ENCODE measurements at regions not wholly inside any gene's neighbourhood (a gene's known extent, or its start where the extent isn't known, plus 50 kb on each side); places are given as distances from the start of the nearest gene placed in this dataset.
A peak's percentile ranks its signal among the peaks of the same experiment; 100 is the strongest.

GRCh38 chr6:164216368-164216767 lies 801.9 kb downstream of the QKI start:
- Histone ChIP-seq H3K4me1 (replicated peaks in 1 of 2) (peaks cover 14 to 21% of the 10 kb centered on the region in 2 donors), H3K4me3 (no peak overlapping the region), H3K27ac (no peak overlapping the region)
- 21 to 100% (median 87%) methylated on average over 2 to 4 of the region's 4 CpGs for WGBS, 10 experiments
- ATAC-seq (replicated peaks in 6 of 8) = no peak
- in situ Hi-C loops (cut with MboI; ENCODE audit: low pct_unique_long_range_greater_than_20kb in 2 of 9, low sequenced_read_pairs in 9 of 9, unreplicated experiment in 9 of 9) = loop anchor here in 1 of 9 experiments (25.0 kb wide), 1 partner anchor 696 kb away; no protein-coding TSS in a partner anchor

GRCh38 chr6:164214066-164214465 lies 799.5 kb downstream of the QKI start:
- Histone ChIP-seq H3K4me1 (replicated peaks in 1 of 2) (peaks cover 24 to 37% of the 10 kb centered on the region in 2 donors), H3K27ac (no peak overlapping the region), H3K4me3 (no peak overlapping the region)
- 0 to 100% (median 85%) methylated on average over 1 to 8 of the region's 8 CpGs; no CpG with 5 or more reads in 1 of the 10 experiments for WGBS, 10 experiments
- ATAC-seq (replicated peaks in 6 of 8) = no peak
- in situ Hi-C loops (cut with MboI; ENCODE audit: low pct_unique_long_range_greater_than_20kb in 2 of 9, low sequenced_read_pairs in 9 of 9, unreplicated experiment in 9 of 9) = loop anchor here in 1 of 9 experiments (25.0 kb wide), 1 partner anchor 698 kb away; no protein-coding TSS in a partner anchor

GRCh38 chr6:164211254-164211653 lies 796.7 kb downstream of the QKI start:
- H3K27ac ChIP-seq = peak overlapping the region; percentile 68 to 81
- 0 to 97% (median 70%) methylated on average over 2 to 3 of the region's 3 CpGs; no CpG with 5 or more reads in 1 of the 10 experiments for WGBS, 10 experiments
- H3K4me1 ChIP-seq (replicated peaks in 1 of 2) = peaks cover 40 to 45% of the 10 kb centered on the region in 2 donors
- ATAC-seq (replicated peaks in 6 of 8) = peak in 5 of 8 experiments; percentile 85 to 92 (median 89)
- H3K4me3 ChIP-seq = no peak overlapping the region
- in situ Hi-C loops (cut with MboI; ENCODE audit: low pct_unique_long_range_greater_than_20kb in 2 of 9, low sequenced_read_pairs in 9 of 9, unreplicated experiment in 9 of 9) = loop anchor here in 1 of 9 experiments (25.0 kb wide), 1 partner anchor 701 kb away; no protein-coding TSS in a partner anchor

DNA sequence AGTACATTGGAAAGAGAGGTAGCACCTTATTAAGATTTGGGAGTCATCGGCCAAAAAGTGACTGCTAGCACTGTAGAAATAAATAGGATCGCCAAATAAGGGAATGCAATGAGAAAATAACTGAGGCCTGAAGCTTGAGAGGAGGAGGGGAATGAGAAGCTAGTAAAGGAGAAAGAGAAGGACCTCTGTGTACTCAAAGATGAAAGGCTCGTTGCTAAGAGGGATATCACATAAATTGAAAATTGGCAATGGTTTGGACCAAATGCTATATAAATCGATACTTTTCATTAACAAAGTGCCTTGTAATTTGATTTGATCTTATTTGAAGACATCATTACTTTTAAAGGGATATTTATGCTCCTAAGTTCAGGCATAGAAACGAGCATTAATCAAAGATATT lies 796.3 kb downstream of the QKI start:
- Histone ChIP-seq H3K4me1 (replicated peaks in 1 of 2) (peaks cover 45 to 48% of the 10 kb centered on the region in 2 donors), H3K27ac (peak overlapping the region; percentile 69 to 73), H3K4me3 (no peak overlapping the region)
- in situ Hi-C loops (cut with MboI; ENCODE audit: low pct_unique_long_range_greater_than_20kb in 2 of 9, low sequenced_read_pairs in 9 of 9, unreplicated experiment in 9 of 9) = loop anchor here in 1 of 9 experiments (25.0 kb wide), 1 partner anchor 702 kb away; no protein-coding TSS in a partner anchor
- WGBS, 10 experiments = 16 to 88% (median 66%) methylated on average over 1 to 5 of the region's 5 CpGs
- ATAC-seq (replicated peaks in 6 of 8) = peak in 4 of 8 experiments; percentile 18 to 61 (median 54)

GRCh38 chr6:164210323-164210722 lies 795.8 kb downstream of the QKI start:
- no peak overlapping the region for H3K4me3 ChIP-seq
- in situ Hi-C loops (cut with MboI; ENCODE audit: low pct_unique_long_range_greater_than_20kb in 2 of 9, low sequenced_read_pairs in 9 of 9, unreplicated experiment in 9 of 9) = loop anchor here in 1 of 9 experiments (25.0 kb wide), 1 partner anchor 702 kb away; no protein-coding TSS in a partner anchor
- H3K4me1 ChIP-seq (replicated peaks in 1 of 2) = peaks cover 45 to 52% of the 10 kb centered on the region in 2 donors
- peak overlapping the region; percentile 69 to 73 for H3K27ac ChIP-seq
- 0 to 84% (median 68%) methylated on average over 1 to 2 of the region's 2 CpGs; no CpG with 5 or more reads in 2 of the 10 experiments for WGBS, 10 experiments
- ATAC-seq (replicated peaks in 6 of 8) = peak in 2 of 8 experiments; percentile 29 to 47

DNA sequence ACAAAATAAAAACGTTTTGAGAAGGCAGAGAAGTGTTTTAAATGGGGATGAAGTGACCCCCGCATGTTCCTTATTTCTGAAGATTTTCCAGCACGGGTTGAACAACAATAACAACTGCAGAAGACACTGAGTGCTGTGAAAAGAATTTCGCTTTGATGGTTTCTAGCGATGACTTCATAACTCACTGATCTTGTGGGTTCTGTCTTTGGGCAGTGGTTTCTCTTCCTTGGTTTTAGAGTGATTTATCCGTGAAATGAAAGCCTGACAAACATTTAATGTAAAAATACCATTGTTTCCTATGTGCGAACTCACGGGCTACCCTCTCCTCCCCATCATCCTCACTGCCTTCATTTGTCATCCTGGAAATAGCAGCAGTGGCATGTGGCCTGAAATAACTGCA lies 793.9 kb downstream of the QKI start:
- H3K4me3 ChIP-seq = no peak overlapping the region
- 4 to 86% (median 60%) methylated on average over 3 to 8 of the region's 8 CpGs for WGBS, 10 experiments
- H3K4me1 ChIP-seq (replicated peaks in 1 of 2) = peaks cover 45 to 52% of the 10 kb centered on the region in 2 donors
- H3K27ac ChIP-seq = no peak overlapping the region
- peak in 2 of 8 experiments; percentile 45 for ATAC-seq (replicated peaks in 6 of 8)
- in situ Hi-C loops (cut with MboI; ENCODE audit: low pct_unique_long_range_greater_than_20kb in 2 of 9, low sequenced_read_pairs in 9 of 9, unreplicated experiment in 9 of 9) = loop anchor here in 1 of 9 experiments (25.0 kb wide), 1 partner anchor 704 kb away; no protein-coding TSS in a partner anchor

- in situ Hi-C loops (cut with MboI; ENCODE audit: low pct_unique_long_range_greater_than_20kb in 2 of 9, low sequenced_read_pairs in 9 of 9, unreplicated experiment in 9 of 9) = loop anchor here in 1 of 9 experiments (25.0 kb wide), 1 partner anchor 705 kb away; no protein-coding TSS in a partner anchor
- H3K4me3 ChIP-seq = no peak overlapping the region
- H3K27ac ChIP-seq = no peak overlapping the region
- no peak for ATAC-seq (replicated peaks in 6 of 8)
- H3K4me1 ChIP-seq (replicated peaks in 1 of 2) = peaks cover 36 to 42% of the 10 kb centered on the region in 2 donors
- 0 to 100% (median 71%) methylated on average over 1 to 2 of the region's 2 CpGs; no CpG with 5 or more reads in 2 of the 10 experiments for WGBS, 10 experiments
Measured at GRCh38 chr6:164206807-164207423, 792.4 kb downstream of the QKI start.

GRCh38 chr6:164200071-164200470 lies 785.6 kb downstream of the QKI start:
- in situ Hi-C loops (cut with MboI; ENCODE audit: low pct_unique_long_range_greater_than_20kb in 2 of 9, low sequenced_read_pairs in 9 of 9, unreplicated experiment in 9 of 9) = loop anchor here in 1 of 9 experiments (25.0 kb wide), 1 partner anchor 712 kb away; no protein-coding TSS in a partner anchor
- Histone ChIP-seq H3K4me1 (replicated peaks in 1 of 2) (peaks cover 7 to 31% of the 10 kb centered on the region in 2 donors), H3K27ac (no peak overlapping the region), H3K4me3 (no peak overlapping the region)
- WGBS, 10 experiments = 7 to 93% (median 88%) methylated on average over 1 of the region's 1 CpG; no CpG with 5 or more reads in 1 of the 10 experiments
- ATAC-seq (replicated peaks in 6 of 8) = no peak

DNA sequence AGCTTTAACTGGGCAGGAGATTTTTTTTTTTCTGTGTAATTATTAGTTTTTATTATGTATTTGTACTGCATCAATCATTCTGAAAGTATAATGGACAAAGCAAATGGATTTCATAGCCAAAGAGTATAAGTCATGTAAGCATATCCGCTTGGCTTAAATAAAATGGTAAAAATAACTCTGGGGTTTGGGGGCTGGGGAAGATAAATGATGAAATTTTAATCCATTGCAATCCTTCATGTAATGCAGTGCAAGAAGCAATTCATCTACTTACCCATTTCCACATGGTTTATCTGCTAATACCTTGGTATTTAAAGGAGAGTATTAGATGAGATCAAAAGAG lies 781.4 kb downstream of the QKI start:
- peak in 6 of 8 experiments; percentile 24 to 65 (median 63) for ATAC-seq (replicated peaks in 6 of 8)
- in situ Hi-C loops (cut with MboI; ENCODE audit: low pct_unique_long_range_greater_than_20kb in 2 of 9, low sequenced_read_pairs in 9 of 9, unreplicated experiment in 9 of 9) = no loop called here
- Histone ChIP-seq H3K27ac (peak overlapping the region in 1 of 2 donors; percentile 30), H3K4me1 (replicated peaks in 1 of 2) (peaks cover 12 to 48% of the 10 kb centered on the region in 2 donors), H3K4me3 (no peak overlapping the region)
- 0 to 80% (median 57%) methylated on average over 1 of the region's 1 CpG; no CpG with 5 or more reads in 2 of the 10 experiments for WGBS, 10 experiments

GRCh38 chr6:164195278-164195941 lies 780.9 kb downstream of the QKI start:
- Histone ChIP-seq H3K4me3 (no peak overlapping the region), H3K4me1 (replicated peaks in 1 of 2) (peaks cover 12 to 48% of the 10 kb centered on the region in 2 donors), H3K27ac (no peak overlapping the region)
- 8 to 82% (median 51%) methylated on average over 1 to 6 of the region's 6 CpGs for WGBS, 10 experiments
- in situ Hi-C loops (cut with MboI; ENCODE audit: low pct_unique_long_range_greater_than_20kb in 2 of 9, low sequenced_read_pairs in 9 of 9, unreplicated experiment in 9 of 9) = no loop called here
- peak; percentile 51 to 97 (median 86) for ATAC-seq (replicated peaks in 6 of 8)

GRCh38 chr6:164188861-164189260 lies 774.3 kb downstream of the QKI start:
- in situ Hi-C loops (cut with MboI; ENCODE audit: low pct_unique_long_range_greater_than_20kb in 2 of 9, low sequenced_read_pairs in 9 of 9, unreplicated experiment in 9 of 9) = no loop called here
- no peak overlapping the region for H3K4me3 ChIP-seq
- no peak for ATAC-seq (replicated peaks in 6 of 8)
- H3K27ac ChIP-seq = no peak overlapping the region
- peaks cover 32 to 38% of the 10 kb centered on the region in 2 donors for H3K4me1 ChIP-seq (replicated peaks in 1 of 2)
- 18 to 100% (median 80%) methylated on average over 1 to 4 of the region's 4 CpGs; no CpG with 5 or more reads in 1 of the 10 experiments for WGBS, 10 experiments

GRCh38 chr6:164185471-164185871 lies 771.0 kb downstream of the QKI start:
- peaks cover 33 to 35% of the 10 kb centered on the region in 2 donors for H3K4me1 ChIP-seq (replicated peaks in 1 of 2)
- no peak overlapping the region for H3K4me3 ChIP-seq
- in situ Hi-C loops (cut with MboI; ENCODE audit: low pct_unique_long_range_greater_than_20kb in 2 of 9, low sequenced_read_pairs in 9 of 9, unreplicated experiment in 9 of 9) = no loop called here
- WGBS, 10 experiments = 6 to 82% (median 20%) methylated on average over 1 to 7 of the region's 7 CpGs; no CpG with 5 or more reads in 2 of the 10 experiments
- peak overlapping the region in 1 of 2 donors; percentile 66 for H3K27ac ChIP-seq
- peak in 5 of 8 experiments; percentile 90 to 95 (median 94) for ATAC-seq (replicated peaks in 6 of 8)

GRCh38 chr6:164184410-164184809 lies 769.9 kb downstream of the QKI start:
- Histone ChIP-seq H3K4me3 (no peak overlapping the region), H3K4me1 (replicated peaks in 1 of 2) (peaks cover 33 to 35% of the 10 kb centered on the region in 2 donors), H3K27ac (no peak overlapping the region)
- no peak for ATAC-seq (replicated peaks in 6 of 8)
- 35 to 100% (median 89%) methylated on average over 1 to 4 of the region's 4 CpGs; no CpG with 5 or more reads in 2 of the 10 experiments for WGBS, 10 experiments
- in situ Hi-C loops (cut with MboI; ENCODE audit: low pct_unique_long_range_greater_than_20kb in 2 of 9, low sequenced_read_pairs in 9 of 9, unreplicated experiment in 9 of 9) = no loop called here
